ENCODE measurements at regions not wholly inside any gene's neighbourhood (a gene's known extent, or its start where the extent isn't known, plus 50 kb on each side); places are given as distances from the start of the nearest gene placed in this dataset.

GRCh38 chr4:65152205-65152604 lies 518.1 kb downstream of the EPHA5 start:
- no peak for DNase-seq
- intact Hi-C loops (cut with DNase I) = no loop called here

- no peak for DNase-seq
- intact Hi-C loops (cut with DNase I) = no loop called here
Measured at GRCh38 chr4:65139998-65140397, 530.3 kb downstream of the EPHA5 start.

- no peak for DNase-seq
- intact Hi-C loops (cut with DNase I) = no loop called here
Measured at GRCh38 chr4:65126200-65126599, 544.1 kb downstream of the EPHA5 start.

- intact Hi-C loops (cut with DNase I) = no loop called here
- no peak for DNase-seq
Measured at GRCh38 chr4:65120287-65120686, 550.0 kb downstream of the EPHA5 start.

GRCh38 chr4:65102419-65102818 lies 567.9 kb downstream of the EPHA5 start:
- DNase-seq = no peak
- intact Hi-C loops (cut with DNase I) = no loop called here

- intact Hi-C loops (cut with DNase I) = no loop called here
- no peak for DNase-seq
Measured at GRCh38 chr4:65096630-65097029, 573.7 kb downstream of the EPHA5 start.

GRCh38 chr4:65089666-65090065 lies 580.6 kb downstream of the EPHA5 start:
- intact Hi-C loops (cut with DNase I) = no loop called here

GRCh38 chr4:65083076-65083475 lies 587.2 kb downstream of the EPHA5 start:
- intact Hi-C loops (cut with DNase I) = no loop called here
- no peak for DNase-seq

More at GRCh38 chr4:65089666-65090065, 580.6 kb downstream of the EPHA5 start:
- DNase-seq = no peak

GRCh38 chr4:65071564-65071963 lies 598.7 kb downstream of the EPHA5 start:
- intact Hi-C loops (cut with DNase I) = no loop called here
- DNase-seq = no peak

GRCh38 chr4:65069177-65069576 lies 601.1 kb downstream of the EPHA5 start:
- DNase-seq = no peak

GRCh38 chr4:65066106-65066505 lies 604.2 kb downstream of the EPHA5 start:
- no peak for DNase-seq
- intact Hi-C loops (cut with DNase I) = no loop called here

More at GRCh38 chr4:65069177-65069576, 601.1 kb downstream of the EPHA5 start:
- intact Hi-C loops (cut with DNase I) = no loop called here

- no peak for DNase-seq
- intact Hi-C loops (cut with DNase I) = no loop called here
Measured at GRCh38 chr4:65063601-65064000, 606.7 kb downstream of the EPHA5 start.

- intact Hi-C loops (cut with DNase I) = no loop called here
- no peak for DNase-seq
Measured at GRCh38 chr4:65050786-65051185, 619.5 kb downstream of the EPHA5 start.

- DNase-seq = no peak
- intact Hi-C loops (cut with DNase I) = no loop called here
Measured at GRCh38 chr4:65046192-65047133, 623.8 kb downstream of the EPHA5 start.

GRCh38 chr4:65033899-65034298 lies 624.6 kb upstream of the TECRL start:
- intact Hi-C loops (cut with DNase I) = no loop called here
- DNase-seq = no peak

- intact Hi-C loops (cut with DNase I) = no loop called here
- DNase-seq = no peak
Measured at GRCh38 chr4:65028592-65028991, 619.3 kb upstream of the TECRL start.

GRCh38 chr4:65023883-65024670 lies 614.8 kb upstream of the TECRL start:
- intact Hi-C loops (cut with DNase I) = no loop called here
- peak in 14 of 42 donors; percentile 3 to 47 (median 13) for DNase-seq

GRCh38 chr4:65023081-65023480 lies 613.8 kb upstream of the TECRL start:
- DNase-seq = no peak
- intact Hi-C loops (cut with DNase I) = no loop called here

GRCh38 chr4:65021737-65022136 lies 612.5 kb upstream of the TECRL start:
- intact Hi-C loops (cut with DNase I) = no loop called here
- DNase-seq = no peak

- intact Hi-C loops (cut with DNase I) = no loop called here
Measured at GRCh38 chr4:65021149-65021548, 611.9 kb upstream of the TECRL start.

More at GRCh38 chr4:65021149-65021548, 611.9 kb upstream of the TECRL start:
- DNase-seq = no peak
